Trophoblast cell (in vitro differentiated cells and primary cell): ENCODE measurements at regions not wholly inside any gene's neighbourhood (a gene's known extent, or its start where the extent isn't known, plus 50 kb on each side); places are given as distances from the start of the nearest gene placed in this dataset.

ENCODE experiments used
- DNase-seq, 2 donors: peaks; one replicate each; pipeline ENCODE4 v3.0.0-alpha.2; 2016
- H2AFZ ChIP-seq: 2 replicates; pipeline ENCODE4 v1.6.1; 2013; ENCODE audit warnings: low read length, moderate library complexity, mild to moderate bottlenecking; ENCODE audit not compliant: insufficient read depth, poor library complexity
- H2AK5ac ChIP-seq: 2 replicates; pipeline ENCODE4 v1.6.1; 2013; ENCODE audit warnings: mild to moderate bottlenecking, low read length
- H2BK120ac ChIP-seq: 2 replicates; pipeline ENCODE4 v1.6.1; 2013; ENCODE audit warnings: low read length, mild to moderate bottlenecking, moderate library complexity; ENCODE audit not compliant: insufficient read depth, poor library complexity
- H2BK12ac ChIP-seq: 2 replicates; pipeline ENCODE4 v1.6.1; 2013; ENCODE audit warnings: mild to moderate bottlenecking, low read length, moderate library complexity
- H2BK5ac ChIP-seq: 2 replicates; pipeline ENCODE4 v1.6.1; 2013; ENCODE audit warnings: low read length, low read depth, moderate library complexity, mild to moderate bottlenecking; ENCODE audit not compliant: poor library complexity
- H3K14ac ChIP-seq: 2 replicates; pipeline ENCODE4 v1.6.1; 2013; ENCODE audit warnings: mild to moderate bottlenecking, low read length
- H3K18ac ChIP-seq: 2 replicates; pipeline ENCODE4 v1.6.1; 2013; ENCODE audit warnings: mild to moderate bottlenecking, low read length
- H3K23ac ChIP-seq: 2 replicates; pipeline ENCODE4 v1.6.1; 2013; ENCODE audit warnings: low read length
- H3K27ac ChIP-seq: 2 replicates; pipeline ENCODE4 v1.5.1; 2013; ENCODE audit warnings: low read depth, mild to moderate bottlenecking, inconsistent platforms, low read length, moderate library complexity
- H3K27me3 ChIP-seq: 2 replicates; pipeline ENCODE4 v1.6.1; 2013; ENCODE audit warnings: inconsistent platforms, mild to moderate bottlenecking, low read length, moderate library complexity; ENCODE audit not compliant: insufficient read depth
- H3K36me3 ChIP-seq, 2 experiments: 1 replicate in 1 of 2; 2 replicates in 1 of 2; pipeline ENCODE4 v1.6.1; 2013; ENCODE audit warnings: low read length in 2 of 2, mild to moderate bottlenecking in 2 of 2, moderate library complexity in 1 of 2; ENCODE audit not compliant: insufficient read depth in 2 of 2, control insufficient read depth in 1 of 2
- H3K4ac ChIP-seq: 2 replicates; pipeline ENCODE4 v1.6.1; 2013; ENCODE audit warnings: low read depth, mild to moderate bottlenecking, low read length, moderate library complexity
- H3K4me1 ChIP-seq, 2 experiments: 1 replicate in 1 of 2; 2 replicates in 1 of 2; pipeline ENCODE4 v1.6.1; 2013; ENCODE audit warnings: low read length in 2 of 2, mild to moderate bottlenecking in 2 of 2, moderate library complexity in 1 of 2; ENCODE audit not compliant: insufficient read depth in 2 of 2, control insufficient read depth in 1 of 2
- H3K4me2 ChIP-seq: 2 replicates; pipeline ENCODE4 v1.6.1; 2013; ENCODE audit warnings: inconsistent platforms, mild to moderate bottlenecking, low read length, moderate library complexity
- H3K4me3 ChIP-seq: 2 replicates; pipeline ENCODE4 v1.5.1; 2013; ENCODE audit warnings: mild to moderate bottlenecking, low read depth, low read length, inconsistent platforms
- H3K79me1 ChIP-seq: one replicate; pipeline ENCODE4 v1.6.1; 2013; ENCODE audit warnings: low read length
- H3K79me2 ChIP-seq: 2 replicates; pipeline ENCODE4 v1.6.1; 2013; ENCODE audit warnings: low read length, mild to moderate bottlenecking; ENCODE audit not compliant: control insufficient read depth, insufficient read depth, poor library complexity
- H3K9ac ChIP-seq: 2 replicates; pipeline ENCODE4 v1.6.1; 2013; ENCODE audit warnings: mild to moderate bottlenecking, low read length
- H3K9me3 ChIP-seq: 2 replicates; pipeline ENCODE4 v1.6.1; 2013; ENCODE audit warnings: low read depth, mild to moderate bottlenecking, control low read depth, inconsistent platforms, low read length; ENCODE audit not compliant: insufficient read depth
- H4K12ac ChIP-seq: 2 replicates; pipeline ENCODE4 v1.6.1; 2013; ENCODE audit warnings: low read depth, mild to moderate bottlenecking, low read length, moderate library complexity
- H4K8ac ChIP-seq: 2 replicates; pipeline ENCODE4 v1.6.1; 2013; ENCODE audit warnings: low read depth, mild to moderate bottlenecking, low read length, moderate library complexity
- H4K91ac ChIP-seq: one replicate; pipeline ENCODE4 v1.6.1; 2013; ENCODE audit warnings: low read depth, mild to moderate bottlenecking, low read length, moderate library complexity
- WGBS: extraction: QIAGEN DNeasy Blood & Tissue Kit; methylation state at CpG from one replicate; pipeline ENCODE4 v1.1.7; 2013; ENCODE audit warnings: missing lambda C conversion rate; ENCODE audit not compliant: insufficient read length, insufficient coverage; ENCODE audit errors: extremely low coverage; 5-methylcytosine and 5-hydroxymethylcytosine counted together

DNA sequence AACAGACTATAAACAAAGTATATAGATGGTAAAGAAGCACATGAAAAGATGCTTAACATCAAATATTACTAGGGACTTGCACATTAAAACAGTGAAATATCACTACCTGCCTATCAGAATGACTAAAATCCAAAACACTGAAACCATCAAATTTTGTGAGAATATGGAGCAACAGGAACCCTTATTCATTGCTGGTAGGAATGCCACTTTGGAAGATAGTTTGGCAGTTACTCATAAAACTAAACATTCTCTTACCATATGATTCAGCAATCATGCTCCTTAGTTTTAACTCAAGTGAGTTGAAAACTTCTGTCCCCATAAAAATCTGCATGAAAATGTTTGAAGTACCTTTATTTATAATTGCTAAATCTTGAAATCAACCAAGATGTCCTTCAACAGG lies 297.6 kb downstream of the DAD1 start:
- Histone ChIP-seq H2BK120ac (no peak overlapping the region), H3K23ac (no peak overlapping the region), H3K18ac (no peak overlapping the region), H4K91ac (no peak overlapping the region), H3K4ac (no peak overlapping the region), H3K9ac (no peak overlapping the region), H4K12ac (no peak overlapping the region), H3K14ac (no peak overlapping the region), H4K8ac (no peak overlapping the region), H2AK5ac (no peak overlapping the region), H3K36me3 (no peaks in the 10 kb centered on the region), H3K27me3 (no peaks in the 10 kb centered on the region), H2BK5ac (no peak overlapping the region), H3K4me2 (no peak overlapping the region), H3K9me3 (no peaks in the 10 kb centered on the region), H3K79me2 (no peaks in the 10 kb centered on the region), H3K27ac (no peak overlapping the region), H3K4me3 (no peak overlapping the region), H3K4me1 (peaks cover 4 to 10% of the 10 kb centered on the region in 2 experiments), H2BK12ac (no peak overlapping the region), H2AFZ (no peak overlapping the region), H3K79me1 (peaks cover 1% of the 10 kb centered on the region)
- peak; percentile 27 to 91 for DNase-seq

DNA sequence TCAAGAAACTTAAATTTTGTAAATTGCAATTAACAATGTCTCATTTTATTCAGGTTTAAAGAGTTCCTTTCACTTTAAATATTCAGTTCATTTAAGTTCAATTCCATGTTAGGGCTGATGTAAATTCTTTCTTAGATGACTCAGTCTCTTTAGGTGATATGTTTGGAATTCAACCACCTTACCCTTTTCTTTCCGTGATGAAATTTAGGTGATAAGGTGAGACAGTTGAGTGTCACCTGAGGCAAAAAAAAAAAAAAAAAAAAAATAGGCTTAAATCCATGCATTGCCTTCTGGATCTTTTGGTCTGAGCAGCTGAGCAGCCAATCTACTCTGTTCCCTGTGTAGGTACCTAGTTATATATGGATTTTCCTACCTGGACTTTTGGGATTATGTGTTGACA lies 299.5 kb downstream of the DAD1 start:
- Histone ChIP-seq H3K4me2 (no peak overlapping the region), H3K9ac (no peak overlapping the region), H3K79me2 (no peaks in the 10 kb centered on the region), H2BK120ac (peak overlapping the region; percentile 80), H4K8ac (no peak overlapping the region), H4K91ac (peak overlapping the region; percentile 37), H3K79me1 (peaks cover 1% of the 10 kb centered on the region), H3K23ac (no peak overlapping the region), H3K4ac (no peak overlapping the region), H3K14ac (no peak overlapping the region), H3K27me3 (no peaks in the 10 kb centered on the region), H2AFZ (no peak overlapping the region), H4K12ac (no peak overlapping the region), H3K27ac (no peak overlapping the region), H3K36me3 (no peaks in the 10 kb centered on the region), H2BK5ac (no peak overlapping the region), H3K18ac (no peak overlapping the region), H3K4me1 (peaks cover 4 to 6% of the 10 kb centered on the region in 2 experiments), H3K4me3 (no peak overlapping the region), H2BK12ac (peak overlapping the region; percentile 80), H2AK5ac (no peak overlapping the region), H3K9me3 (no peaks in the 10 kb centered on the region)
- WGBS, result no CpG with 5 or more reads among the region's 1 CpG
- peak in 1 of 2 donors; percentile 91 for DNase-seq

DNA sequence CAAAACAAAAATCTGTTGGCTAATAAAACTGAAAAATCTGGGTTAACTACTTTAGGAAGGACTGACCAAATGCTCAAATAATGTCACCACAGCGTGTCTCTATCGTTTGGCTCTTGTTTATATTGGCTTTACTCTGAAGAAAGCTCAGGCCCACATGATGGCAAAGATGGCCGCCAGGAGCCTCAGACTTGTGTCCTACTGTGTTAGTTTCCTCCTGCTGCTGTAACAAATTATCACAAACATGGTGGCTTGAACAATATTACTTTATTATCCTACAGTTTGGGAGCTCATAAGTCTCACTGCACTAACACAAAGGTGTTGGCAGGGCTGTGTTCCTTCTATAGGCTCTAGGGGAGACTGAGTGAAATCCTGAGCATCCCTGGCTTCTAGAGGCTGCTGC lies 303.0 kb downstream of the DAD1 start:
- Histone ChIP-seq H3K79me2 (no peaks in the 10 kb centered on the region), H2AK5ac (no peak overlapping the region), H3K36me3 (no peaks in the 10 kb centered on the region), H3K18ac (no peak overlapping the region), H3K9ac (no peak overlapping the region), H3K27ac (no peak overlapping the region), H2BK12ac (peak overlapping the region; percentile 53), H3K9me3 (no peaks in the 10 kb centered on the region), H3K23ac (no peak overlapping the region), H3K4me1 (peaks cover 4 to 6% of the 10 kb centered on the region in 2 experiments), H3K79me1 (peaks cover 1% of the 10 kb centered on the region), H4K8ac (no peak overlapping the region), H4K91ac (no peak overlapping the region), H3K4ac (no peak overlapping the region), H2AFZ (no peak overlapping the region), H4K12ac (no peak overlapping the region), H3K27me3 (no peaks in the 10 kb centered on the region), H2BK120ac (no peak overlapping the region), H3K4me2 (no peak overlapping the region), H3K4me3 (no peak overlapping the region), H2BK5ac (no peak overlapping the region), H3K14ac (no peak overlapping the region)
- WGBS, result no CpG with 5 or more reads among the region's 3 CpGs
- no peak for DNase-seq

DNA sequence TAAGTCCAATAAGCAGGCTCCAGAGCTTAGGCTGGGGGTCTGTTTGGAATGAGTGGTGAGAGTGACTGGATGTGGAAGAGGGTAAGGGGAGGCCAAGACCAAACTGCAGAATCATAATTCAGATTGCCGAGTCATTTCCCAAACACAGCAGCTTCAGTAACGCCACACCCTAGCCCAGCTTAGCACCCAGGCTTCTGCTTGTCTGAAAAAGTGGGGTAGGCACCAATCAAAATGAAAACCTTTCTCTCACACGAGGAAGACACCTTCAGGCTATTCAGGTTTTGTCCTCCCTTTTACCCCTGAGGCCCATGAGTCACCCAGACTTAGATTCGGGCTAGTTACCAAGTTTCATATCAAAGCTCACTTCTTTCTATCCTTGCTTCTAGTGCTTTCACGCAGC lies 306.1 kb downstream of the DAD1 start:
- Histone ChIP-seq H3K9me3 (no peaks in the 10 kb centered on the region), H2BK12ac (no peak overlapping the region), H3K27ac (no peak overlapping the region)

More for the DNA sequence above, 306.1 kb downstream of the DAD1 start:
- DNase-seq, result peak in 1 of 2 donors; percentile 41
- Histone ChIP-seq H2BK120ac (no peak overlapping the region), H3K4me1 (no peaks in the 10 kb centered on the region), H3K4me2 (no peak overlapping the region), H2BK5ac (no peak overlapping the region), H3K79me2 (no peaks in the 10 kb centered on the region), H3K23ac (no peak overlapping the region), H2AFZ (no peak overlapping the region), H4K12ac (no peak overlapping the region), H3K4ac (no peak overlapping the region), H3K79me1 (no peaks in the 10 kb centered on the region), H2AK5ac (no peak overlapping the region), H3K9ac (no peak overlapping the region), H4K8ac (no peak overlapping the region), H3K14ac (no peak overlapping the region), H3K18ac (no peak overlapping the region), H3K4me3 (no peak overlapping the region), H4K91ac (no peak overlapping the region), H3K27me3 (no peaks in the 10 kb centered on the region), H3K36me3 (no peaks in the 10 kb centered on the region)
- no CpG with 5 or more reads among the region's 5 CpGs for WGBS
